ENCODE measurements at regions not wholly inside any gene's neighbourhood (a gene's known extent, or its start where the extent isn't known, plus 50 kb on each side); places are given as distances from the start of the nearest gene placed in this dataset.

GRCh38 chr4:136810626-136811025 lies 721.7 kb downstream of the PCDH18 start:
- TF ChIP-seq POLR2A (IDR thresholded peaks at IDR 0.05; ENCODE audit: low read length), result no peak
- TF ChIP-seq GATA1 (IDR thresholded peaks at IDR 0.05; ENCODE audit: low read depth, low read length), result no peak

All from erythroblast (primary cell).